ENCODE measurements at regions not wholly inside any gene's neighbourhood (a gene's known extent, or its start where the extent isn't known, plus 50 kb on each side); places are given as distances from the start of the nearest gene placed in this dataset.

GRCh38 chr2:134021830-134022524 lies 231.9 kb upstream of the MGAT5 start (continued):
- no peak for TF ChIP-seq CEBPZ (IDR thresholded peaks at IDR 0.05; ENCODE audit: low read depth, low read length)
- TF ChIP-seq BHLHE40 (IDR thresholded peaks at IDR 0.05; ENCODE audit: borderline replicate concordance in 1 of 2, low read depth in 2 of 2, low read length in 1 of 2), result peak in 1 of 2 experiments; percentile 18; a peak in 1 of 4 replicates
- TF ChIP-seq IRF5 (IDR thresholded peaks at IDR 0.05; ENCODE audit: borderline replicate concordance), result no peak
- peak; percentile 40 to 51; a peak in 2 of 4 replicates for TF ChIP-seq IKZF2 (IDR thresholded peaks at IDR 0.05)
- TF ChIP-seq CREM (IDR thresholded peaks at IDR 0.05; ENCODE audit: low read depth), result 0 out of 2 replicates have a peak, but pooled peaks have one; percentile 41
- TF ChIP-seq ATF3 (IDR thresholded peaks at IDR 0.05; ENCODE audit: borderline replicate concordance, extremely low read depth, low read depth, low read length), result no peak
- no peak for TF ChIP-seq CREB1 (IDR thresholded peaks at IDR 0.05; ENCODE audit: low read depth)
- TF ChIP-seq CEBPB (IDR thresholded peaks at IDR 0.05; ENCODE audit: borderline replicate concordance in 1 of 2, low read depth in 2 of 2, low read length in 2 of 2), result no peak
- no peak for TF ChIP-seq RBBP5 (conservative IDR thresholded peaks at IDR 0.05)
- no peak for TF ChIP-seq RAD51 (IDR thresholded peaks at IDR 0.05)
- peak; percentile 33; the same call in 1 of the 2 replicates for TF ChIP-seq RUNX3 (IDR thresholded peaks at IDR 0.05; ENCODE audit: low read length)
- peak; percentile 20 for TF ChIP-seq SKIL (IDR thresholded peaks at IDR 0.05; ENCODE audit: low read depth, poor library complexity, severe bottlenecking)
- 0 out of 2 replicates have a peak, but pooled peaks have one; percentile 47 for TF ChIP-seq GATAD2B (conservative IDR thresholded peaks at IDR 0.05; ENCODE audit: low read depth)
- peak; percentile 29; the same call in 1 of the 2 replicates for TF ChIP-seq TCF3 (IDR thresholded peaks at IDR 0.05; ENCODE audit: borderline replicate concordance, insufficient read depth, low read depth, low read length)
- TF ChIP-seq MLLT1 (IDR thresholded peaks at IDR 0.05), result no peak
- peak; percentile 54; the same call in 1 of the 2 replicates for TF ChIP-seq PAX5 (IDR thresholded peaks at IDR 0.05; ENCODE audit: borderline replicate concordance, low read depth, low read length)
- peak; percentile 56; the same call in 1 of the 2 replicates for TF ChIP-seq NFIC (IDR thresholded peaks at IDR 0.05; ENCODE audit: low read depth, low read length)
- peak; percentile 63; the same call in 1 of the 2 replicates for TF ChIP-seq DPF2 (IDR thresholded peaks at IDR 0.05)
- TF ChIP-seq NR2F1 (conservative IDR thresholded peaks at IDR 0.05), result no peak
- no peak for TF ChIP-seq PML (IDR thresholded peaks at IDR 0.05; ENCODE audit: low read length)
- no peak for TF ChIP-seq KLF5 (IDR thresholded peaks at IDR 0.05; ENCODE audit: partially characterized antibody)
- TF ChIP-seq MYC (IDR thresholded peaks at IDR 0.05; ENCODE audit: insufficient read depth, insufficient read length, insufficient replicate concordance, low read length, severe bottlenecking), result no peak

Measured in GM12878 (cell line).